ENCODE measurements at regions not wholly inside any gene's neighbourhood (a gene's known extent, or its start where the extent isn't known, plus 50 kb on each side); places are given as distances from the start of the nearest gene placed in this dataset.

DNA sequence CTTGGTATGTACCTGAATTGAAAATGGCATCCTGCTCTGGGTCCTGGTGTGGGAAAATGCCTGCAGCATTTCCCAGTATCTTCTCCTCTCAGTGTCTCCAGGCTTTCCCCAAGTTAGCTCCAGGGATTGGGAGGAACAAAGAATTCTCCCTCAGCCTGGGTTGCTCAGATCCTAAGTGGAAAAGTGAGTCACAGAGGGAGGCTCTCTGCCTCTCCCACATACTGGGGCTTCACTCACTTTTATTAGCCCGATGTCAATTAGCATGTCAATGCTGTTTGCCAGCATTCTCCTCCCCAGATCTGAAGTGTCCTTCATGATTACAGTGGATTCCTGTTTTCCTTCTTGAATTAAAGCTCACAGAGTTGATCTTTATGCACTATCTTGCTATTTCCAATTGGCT is 655.0 kb downstream of the EPHA3 start:
- DNase-seq (ENCODE audit: extremely low read depth, low read depth) = no peak
- no peak overlapping the region for H3K4me3 ChIP-seq (replicated peaks; ENCODE audit: low read depth, low read length)
- TF ChIP-seq, protein P1, sequence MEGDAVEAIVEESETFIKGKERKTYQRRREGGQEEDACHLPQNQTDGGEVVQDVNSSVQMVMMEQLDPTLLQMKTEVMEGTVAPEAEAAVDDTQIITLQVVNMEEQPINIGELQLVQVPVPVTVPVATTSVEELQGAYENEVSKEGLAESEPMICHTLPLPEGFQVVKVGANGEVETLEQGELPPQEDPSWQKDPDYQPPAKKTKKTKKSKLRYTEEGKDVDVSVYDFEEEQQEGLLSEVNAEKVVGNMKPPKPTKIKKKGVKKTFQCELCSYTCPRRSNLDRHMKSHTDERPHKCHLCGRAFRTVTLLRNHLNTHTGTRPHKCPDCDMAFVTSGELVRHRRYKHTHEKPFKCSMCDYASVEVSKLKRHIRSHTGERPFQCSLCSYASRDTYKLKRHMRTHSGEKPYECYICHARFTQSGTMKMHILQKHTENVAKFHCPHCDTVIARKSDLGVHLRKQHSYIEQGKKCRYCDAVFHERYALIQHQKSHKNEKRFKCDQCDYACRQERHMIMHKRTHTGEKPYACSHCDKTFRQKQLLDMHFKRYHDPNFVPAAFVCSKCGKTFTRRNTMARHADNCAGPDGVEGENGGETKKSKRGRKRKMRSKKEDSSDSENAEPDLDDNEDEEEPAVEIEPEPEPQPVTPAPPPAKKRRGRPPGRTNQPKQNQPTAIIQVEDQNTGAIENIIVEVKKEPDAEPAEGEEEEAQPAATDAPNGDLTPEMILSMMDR (IDR thresholded peaks at IDR 0.05; ENCODE audit: low read depth, low read length, missing control alignments) = no peak

DNA sequence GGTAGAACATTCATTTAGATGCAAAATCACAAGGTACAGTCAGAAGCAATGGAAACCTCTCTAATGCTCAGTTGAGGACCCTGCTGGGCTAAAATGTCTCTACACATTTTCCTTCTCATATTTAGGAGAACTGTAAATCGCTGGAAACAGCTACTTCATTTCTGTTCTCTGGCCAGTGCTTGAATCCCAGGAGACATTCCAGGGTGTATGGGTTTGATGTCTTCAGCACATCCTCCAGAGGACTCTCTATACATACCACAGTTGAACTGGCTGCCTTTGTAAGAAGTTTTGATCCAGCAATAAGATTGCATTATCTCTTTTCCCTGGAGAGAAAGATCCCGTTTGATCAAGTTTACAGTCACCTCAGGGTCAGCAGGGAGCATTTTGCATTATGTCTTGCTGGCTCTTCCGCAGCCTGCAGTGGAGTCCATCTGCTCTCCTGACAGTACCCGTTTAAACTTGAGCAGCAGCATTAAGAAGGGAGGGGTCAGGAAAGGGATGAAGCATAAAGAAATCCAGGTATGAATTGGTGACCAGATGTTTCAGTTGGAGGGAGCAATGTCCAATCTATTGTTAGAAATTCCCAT is 676.0 kb downstream of the EPHA3 start:
- no peak overlapping the region for H3K4me3 ChIP-seq (replicated peaks; ENCODE audit: low read depth, low read length)
- DNase-seq (ENCODE audit: extremely low read depth, low read depth) = no peak
- TF ChIP-seq, protein P1 (IDR thresholded peaks at IDR 0.05; ENCODE audit: low read depth, low read length, missing control alignments) = no peak

DNA sequence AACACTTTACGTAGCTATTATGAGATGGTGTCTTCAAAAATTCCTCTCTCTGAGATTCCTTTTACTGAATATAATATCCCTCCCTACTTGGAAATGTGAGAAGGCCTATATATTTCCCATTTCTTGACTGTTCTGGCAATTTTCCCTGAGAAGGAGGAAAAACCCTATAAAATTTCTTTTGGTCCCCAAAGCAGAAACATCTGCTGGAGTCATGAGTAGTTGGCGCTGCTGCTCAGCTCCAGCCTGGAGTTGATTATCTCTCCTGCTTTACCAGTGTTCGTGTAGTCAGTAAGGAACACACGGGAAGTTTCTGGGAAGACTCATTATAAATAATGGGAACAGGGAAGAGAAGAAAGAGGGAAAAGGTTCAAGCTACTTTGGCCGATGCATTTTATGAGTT is 680.1 kb downstream of the EPHA3 start:
- DNase-seq (ENCODE audit: extremely low read depth, low read depth) = peak; percentile 11
- H3K4me3 ChIP-seq (replicated peaks; ENCODE audit: low read depth, low read length) = no peak overlapping the region
- TF ChIP-seq, protein P1 (IDR thresholded peaks at IDR 0.05; ENCODE audit: low read depth, low read length, missing control alignments) = no peak

DNA sequence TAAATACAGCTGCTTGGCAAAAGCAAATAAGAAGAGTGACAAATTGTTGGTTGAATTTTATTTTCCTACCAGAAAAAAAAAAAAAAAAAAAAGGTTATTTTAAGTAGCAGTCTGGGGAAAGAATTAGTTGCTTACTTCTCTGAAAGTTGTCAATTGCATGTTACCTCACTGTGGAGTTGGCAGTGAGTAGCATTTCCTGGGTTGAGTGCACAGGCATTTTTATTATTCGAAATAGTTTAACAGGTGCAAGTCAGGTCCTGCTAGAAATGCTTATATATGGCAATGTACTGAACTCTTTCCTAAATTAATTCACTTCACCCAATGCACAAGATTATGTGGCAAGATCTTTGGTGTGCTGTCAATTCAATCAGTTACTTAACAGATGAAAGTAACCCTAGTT is 680.6 kb downstream of the EPHA3 start:
- no peak for DNase-seq (ENCODE audit: extremely low read depth, low read depth)
- TF ChIP-seq, protein P1 (IDR thresholded peaks at IDR 0.05; ENCODE audit: low read depth, low read length, missing control alignments) = no peak
- H3K4me3 ChIP-seq (replicated peaks; ENCODE audit: low read depth, low read length) = no peak overlapping the region

DNA sequence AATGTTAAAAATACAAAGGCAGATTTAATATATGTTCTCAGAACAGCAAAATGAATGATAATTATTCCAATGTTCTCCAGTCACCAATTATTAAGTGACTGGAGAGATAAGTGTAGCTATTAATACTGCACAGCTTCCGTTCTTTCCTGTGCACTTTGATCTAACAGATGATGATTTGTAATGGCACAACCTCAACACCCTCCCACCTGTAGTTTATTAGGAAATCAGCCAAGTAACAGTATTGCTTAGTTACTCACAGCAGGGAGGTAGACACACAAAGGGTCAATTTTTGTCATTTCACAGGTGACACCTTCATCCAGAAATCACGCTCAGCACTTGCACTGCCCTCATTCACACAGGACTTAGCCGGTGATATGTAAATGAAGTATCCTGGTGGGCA is 688.1 kb downstream of the EPHA3 start:
- no peak overlapping the region for H3K4me3 ChIP-seq (replicated peaks; ENCODE audit: low read depth, low read length)
- TF ChIP-seq, protein P1 (IDR thresholded peaks at IDR 0.05; ENCODE audit: low read depth, low read length, missing control alignments) = no peak
- DNase-seq (ENCODE audit: extremely low read depth, low read depth) = no peak

DNA sequence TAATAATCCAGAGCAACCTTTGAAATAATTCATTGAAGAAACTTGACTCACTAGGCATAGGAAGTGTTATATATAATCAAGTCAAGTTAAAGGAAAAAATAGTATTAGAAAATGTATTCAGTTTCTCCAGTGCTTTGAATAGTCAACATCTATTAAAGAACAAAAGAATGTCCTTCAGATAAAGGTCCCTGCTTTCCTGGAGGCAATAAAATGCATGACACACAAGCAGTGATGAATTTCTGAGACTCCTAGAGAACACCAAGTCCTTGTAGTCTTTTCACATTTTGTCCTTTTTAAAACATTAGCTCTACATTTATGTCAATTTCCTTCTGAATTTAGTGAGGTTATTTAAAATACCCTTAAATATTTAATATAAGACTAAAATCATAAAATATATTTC is 695.5 kb downstream of the EPHA3 start:
- TF ChIP-seq, protein P1 (IDR thresholded peaks at IDR 0.05; ENCODE audit: low read depth, low read length, missing control alignments) = no peak
- no peak overlapping the region for H3K4me3 ChIP-seq (replicated peaks; ENCODE audit: low read depth, low read length)
- DNase-seq (ENCODE audit: extremely low read depth, low read depth) = no peak

DNA sequence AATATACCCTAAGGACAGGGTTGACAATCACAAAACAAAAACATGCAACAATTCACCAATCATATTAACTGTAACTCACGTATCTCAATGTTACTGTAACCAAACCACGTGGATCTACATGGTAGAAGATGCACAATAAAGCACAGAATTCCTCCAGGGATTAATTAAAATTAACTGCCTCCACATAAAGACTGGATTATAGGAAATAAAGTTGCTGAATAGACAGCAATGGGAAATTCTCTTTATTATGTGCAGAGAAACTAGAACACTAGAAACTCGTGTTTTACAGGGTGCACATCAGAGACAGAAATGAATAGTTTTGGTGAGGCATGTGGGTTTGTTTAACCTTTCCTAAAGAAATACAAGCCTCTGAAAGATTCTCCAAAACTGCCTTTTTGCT is 696.3 kb downstream of the EPHA3 start:
- DNase-seq (ENCODE audit: extremely low read depth, low read depth) = no peak
- H3K4me3 ChIP-seq (replicated peaks; ENCODE audit: low read depth, low read length) = no peak overlapping the region
- TF ChIP-seq, protein P1 (IDR thresholded peaks at IDR 0.05; ENCODE audit: low read depth, low read length, missing control alignments) = no peak
